ENCODE measurements at regions not wholly inside any gene's neighbourhood (a gene's known extent, or its start where the extent isn't known, plus 50 kb on each side); places are given as distances from the start of the nearest gene placed in this dataset.
"Not testable (repeated sequence)": the region's sequence is repeated elsewhere in the genome, so short reads cannot be mapped to it uniquely, and the experiment has no call there.

DNA sequence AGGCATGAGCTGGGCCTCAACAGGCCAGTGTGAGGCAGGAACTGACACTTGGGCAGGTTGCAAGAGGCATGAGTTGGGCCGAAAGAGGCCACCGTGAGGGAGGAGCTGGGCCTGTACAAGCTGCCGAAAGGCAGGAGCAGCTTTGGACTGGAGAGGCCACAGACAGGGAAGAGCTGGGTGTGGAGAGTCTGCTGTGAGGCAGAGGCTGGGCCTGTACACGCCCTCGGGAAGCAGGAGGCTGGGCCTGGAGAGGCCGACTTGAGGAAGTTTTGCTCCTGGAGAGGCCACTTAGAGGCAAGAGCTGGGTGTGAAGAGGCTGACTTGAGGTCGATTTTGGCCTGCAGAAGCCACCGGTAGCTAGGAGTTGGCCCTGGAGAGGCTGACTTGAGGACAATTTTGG, 73.3 kb upstream of the COBL start:
- not testable (repeated sequence) for H3K36me3 ChIP-seq (ENCODE audit: control insufficient read depth, insufficient read depth, low read length); H3K4me3 ChIP-seq (ENCODE audit: low read depth, low read length); H3K27me3 ChIP-seq (ENCODE audit: control insufficient read depth, insufficient read depth, low read length); H3K9ac ChIP-seq (ENCODE audit: low read length); H3K27ac ChIP-seq (ENCODE audit: low read depth, low read length); H3K9me3 ChIP-seq (ENCODE audit: control insufficient read depth, insufficient read depth, low read depth, low read length); H3K4me1 ChIP-seq (ENCODE audit: control insufficient read depth, insufficient read depth, low read length)

DNA sequence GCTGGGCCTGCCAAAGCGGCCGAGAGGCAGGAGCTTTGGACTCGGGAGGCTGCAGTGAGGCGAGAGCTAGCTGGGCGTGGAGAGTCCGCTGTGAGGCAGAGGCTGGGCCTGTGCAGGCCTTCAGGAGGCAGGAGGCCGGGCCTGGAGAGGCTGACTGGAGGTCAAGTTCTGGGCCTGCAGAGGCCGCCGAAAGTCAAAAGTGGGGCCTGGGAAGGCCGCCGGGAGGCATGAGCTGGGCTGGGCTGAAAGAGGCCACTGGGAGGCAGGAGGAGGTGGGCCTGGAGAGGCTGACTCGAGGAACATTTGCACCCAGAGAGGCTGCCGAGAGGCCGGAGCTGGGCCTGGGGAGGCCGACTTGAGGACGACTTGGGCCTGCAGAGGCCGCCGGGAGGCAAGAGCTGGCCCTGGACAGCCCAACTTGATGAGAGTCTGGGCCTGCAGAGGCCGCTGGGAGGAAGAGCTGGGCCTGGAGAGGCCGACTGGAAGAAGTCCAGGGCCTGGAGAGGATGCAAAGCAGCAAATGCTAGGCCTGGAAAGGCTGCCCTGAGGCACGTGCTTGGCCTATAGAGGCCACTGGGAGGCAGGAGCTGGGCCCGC, 72.7 kb upstream of the COBL start:
- not testable (repeated sequence) for H3K27ac ChIP-seq (ENCODE audit: low read depth, low read length); H3K36me3 ChIP-seq (ENCODE audit: control insufficient read depth, insufficient read depth, low read length); H3K27me3 ChIP-seq (ENCODE audit: control insufficient read depth, insufficient read depth, low read length); H3K9me3 ChIP-seq (ENCODE audit: control insufficient read depth, insufficient read depth, low read depth, low read length); H3K9ac ChIP-seq (ENCODE audit: low read length); H3K4me3 ChIP-seq (ENCODE audit: low read depth, low read length); H3K4me1 ChIP-seq (ENCODE audit: control insufficient read depth, insufficient read depth, low read length)

DNA sequence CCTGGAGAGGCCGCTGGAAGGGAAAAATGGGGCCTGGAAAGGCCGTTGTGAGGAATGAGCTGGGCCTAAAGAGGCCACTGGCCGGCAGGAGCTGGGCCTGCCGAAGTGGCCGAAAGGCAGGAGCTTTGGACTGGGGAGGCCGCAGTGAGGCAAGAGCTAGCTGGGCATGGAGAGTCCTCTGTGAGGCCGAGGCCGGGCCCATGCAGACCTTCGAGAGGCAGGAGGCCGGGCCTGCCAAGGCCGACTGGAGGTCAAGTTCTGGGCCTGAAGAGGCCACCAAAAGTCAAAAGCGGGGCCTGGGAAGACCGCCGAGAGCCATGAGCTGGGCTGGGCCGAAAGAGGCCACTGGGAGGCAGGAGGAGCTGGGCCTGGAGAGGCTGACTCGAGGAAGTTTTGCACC, 71.6 kb upstream of the COBL start:
- H3K9me3 ChIP-seq (ENCODE audit: control insufficient read depth, insufficient read depth, low read depth, low read length); H3K36me3 ChIP-seq (ENCODE audit: control insufficient read depth, insufficient read depth, low read length); H3K27ac ChIP-seq (ENCODE audit: low read depth, low read length); H3K4me3 ChIP-seq (ENCODE audit: low read depth, low read length); H3K27me3 ChIP-seq (ENCODE audit: control insufficient read depth, insufficient read depth, low read length); H3K4me1 ChIP-seq (ENCODE audit: control insufficient read depth, insufficient read depth, low read length); H3K9ac ChIP-seq (ENCODE audit: low read length): not testable (repeated sequence)

DNA sequence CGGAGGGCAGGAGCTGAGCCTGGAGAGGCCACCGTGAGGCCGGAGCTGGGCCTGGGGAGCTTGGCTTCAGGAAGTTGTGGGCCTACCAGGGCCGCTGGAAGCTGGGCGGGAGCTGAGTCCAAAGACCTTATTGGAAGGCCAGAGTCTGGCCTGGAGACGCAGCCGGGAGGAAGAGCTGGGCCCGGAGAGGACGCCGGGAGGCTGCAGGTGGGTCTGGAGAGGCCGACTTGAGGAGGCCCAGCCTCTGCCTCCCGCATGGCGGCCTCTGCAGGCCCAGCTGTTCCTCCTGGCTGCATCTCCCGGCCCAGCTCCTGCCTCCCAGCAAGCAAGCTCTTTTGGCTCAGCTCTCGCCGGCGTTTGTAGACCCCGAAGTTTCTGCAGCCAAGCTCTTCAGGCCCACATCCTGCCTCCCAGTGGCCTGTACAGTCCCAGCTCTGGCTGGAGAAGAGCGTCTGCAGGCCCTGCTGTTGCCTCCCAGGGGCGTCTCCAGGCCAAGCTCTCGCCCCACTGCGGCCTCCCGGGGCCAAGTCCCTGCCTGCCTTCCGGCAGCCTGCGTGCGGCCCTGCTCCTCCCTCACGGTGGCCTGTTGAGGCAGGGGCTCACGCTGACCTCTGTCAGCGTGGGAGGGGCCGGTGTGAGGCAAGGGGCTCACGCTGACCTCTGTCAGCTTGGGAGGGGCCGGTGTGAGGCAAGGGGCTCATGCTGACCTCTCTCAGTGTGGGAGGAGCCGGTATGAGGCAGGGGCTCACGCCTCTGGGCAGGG, 70.4 kb upstream of the COBL start:
- H3K9ac ChIP-seq (ENCODE audit: low read length); H3K27ac ChIP-seq (ENCODE audit: low read depth, low read length); H3K4me3 ChIP-seq (ENCODE audit: low read depth, low read length); H3K4me1 ChIP-seq (ENCODE audit: control insufficient read depth, insufficient read depth, low read length); H3K9me3 ChIP-seq (ENCODE audit: control insufficient read depth, insufficient read depth, low read depth, low read length); H3K36me3 ChIP-seq (ENCODE audit: control insufficient read depth, insufficient read depth, low read length); H3K27me3 ChIP-seq (ENCODE audit: control insufficient read depth, insufficient read depth, low read length): not testable (repeated sequence)

DNA sequence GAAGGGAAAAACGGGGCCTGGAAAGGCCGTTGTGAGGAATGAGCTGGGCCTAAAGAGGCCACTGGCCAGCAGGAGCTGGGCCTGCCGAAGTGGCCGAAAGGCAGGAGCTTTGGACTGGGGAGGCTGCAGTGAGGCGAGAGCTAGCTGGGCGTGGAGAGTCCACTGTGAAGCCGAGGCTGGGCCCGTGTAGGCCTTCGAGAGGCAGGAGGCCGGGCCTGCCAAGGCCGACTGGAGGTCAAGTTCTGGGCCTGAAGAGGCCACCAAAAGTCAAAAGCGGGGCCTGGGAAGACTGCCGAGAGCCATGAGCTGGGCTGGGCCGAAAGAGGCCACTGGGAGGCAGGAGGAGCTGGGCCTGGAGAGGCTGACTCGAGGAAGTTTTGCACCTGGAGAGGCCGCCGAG, 69.6 kb upstream of the COBL start:
- H3K9ac ChIP-seq (ENCODE audit: low read length); H3K4me3 ChIP-seq (ENCODE audit: low read depth, low read length); H3K27me3 ChIP-seq (ENCODE audit: control insufficient read depth, insufficient read depth, low read length); H3K4me1 ChIP-seq (ENCODE audit: control insufficient read depth, insufficient read depth, low read length); H3K36me3 ChIP-seq (ENCODE audit: control insufficient read depth, insufficient read depth, low read length); H3K27ac ChIP-seq (ENCODE audit: low read depth, low read length); H3K9me3 ChIP-seq (ENCODE audit: control insufficient read depth, insufficient read depth, low read depth, low read length): not testable (repeated sequence)

DNA sequence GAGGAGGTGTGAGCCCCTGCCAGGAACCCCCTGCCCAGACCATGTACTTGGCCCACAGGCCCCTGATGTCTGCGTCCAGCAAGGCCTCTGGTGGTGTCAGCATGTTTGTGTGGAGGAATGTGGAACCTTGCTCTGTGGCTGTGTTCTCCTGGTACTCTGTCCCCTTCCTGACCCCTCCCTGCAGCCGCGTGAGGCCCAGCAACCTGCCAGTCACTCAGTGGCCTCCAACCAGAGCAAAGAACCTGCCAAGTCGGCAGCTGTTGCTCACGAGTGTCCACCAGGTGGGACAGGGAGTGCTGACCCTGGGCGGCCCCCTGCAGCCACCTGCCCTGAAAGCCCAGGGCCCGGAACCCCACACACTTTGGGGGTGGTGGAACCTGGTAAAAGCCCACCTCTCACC, 65.6 kb upstream of the COBL start:
- H3K36me3 ChIP-seq (ENCODE audit: control insufficient read depth, insufficient read depth, low read length); H3K4me1 ChIP-seq (ENCODE audit: control insufficient read depth, insufficient read depth, low read length); H3K9ac ChIP-seq (ENCODE audit: low read length); H3K9me3 ChIP-seq (ENCODE audit: control insufficient read depth, insufficient read depth, low read depth, low read length); H3K4me3 ChIP-seq (ENCODE audit: low read depth, low read length); H3K27me3 ChIP-seq (ENCODE audit: control insufficient read depth, insufficient read depth, low read length); H3K27ac ChIP-seq (ENCODE audit: low read depth, low read length): not testable (repeated sequence)

DNA sequence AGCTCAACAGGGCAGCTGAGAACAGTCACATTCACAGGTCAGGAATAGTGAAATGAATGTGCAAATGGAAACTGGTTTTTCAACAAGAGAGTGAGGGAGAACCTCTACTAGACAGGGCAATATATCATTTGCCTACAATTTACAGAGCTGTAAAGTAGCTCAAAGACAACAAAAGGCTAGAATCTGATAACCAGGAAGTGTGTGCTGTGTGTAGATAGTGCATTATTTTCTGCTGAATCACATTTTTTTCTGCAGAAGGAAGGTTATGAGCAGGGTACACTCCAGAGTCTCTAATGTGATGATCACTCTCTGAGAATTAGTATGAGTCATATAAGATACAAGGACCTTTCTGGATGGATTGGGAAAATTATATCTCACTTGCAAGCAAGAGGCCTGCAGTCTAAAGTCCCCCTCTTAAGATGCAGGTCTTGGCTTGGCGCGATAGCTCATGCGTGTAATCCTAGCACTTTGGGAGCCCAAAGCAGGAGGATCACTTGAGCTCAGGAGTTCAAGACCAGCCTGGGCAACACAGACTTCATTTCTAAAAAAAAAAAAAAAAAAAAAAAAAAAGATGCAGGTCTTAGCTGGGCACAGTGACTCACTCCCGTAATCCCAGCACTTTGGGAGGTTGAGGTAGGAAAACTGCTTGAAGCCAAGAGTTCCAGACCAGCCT, 59.9 kb upstream of the COBL start:
- Histone ChIP-seq H3K9ac (ENCODE audit: low read length) (no peak overlapping the region), H3K27ac (ENCODE audit: low read depth, low read length) (no peak overlapping the region)

DNA sequence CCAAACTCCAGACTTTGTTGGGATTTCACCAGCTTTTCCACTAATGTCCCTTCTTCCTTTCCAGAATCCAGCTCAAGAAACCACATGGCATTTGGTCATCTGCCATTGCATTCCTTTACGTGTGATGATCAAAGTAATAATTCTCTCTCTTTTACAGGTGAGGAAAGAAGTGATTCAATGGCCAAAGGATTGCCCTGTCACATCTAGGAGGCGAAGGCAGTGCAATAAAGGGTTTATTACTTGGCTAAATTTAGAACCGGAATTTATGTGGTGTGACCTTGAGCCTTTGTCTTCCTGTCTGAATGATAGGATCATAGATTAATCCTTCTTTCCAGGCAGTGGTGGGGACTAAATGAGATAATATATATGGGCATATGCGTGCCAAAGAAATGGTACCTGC, 58.3 kb upstream of the COBL start:
- H3K27me3 ChIP-seq (ENCODE audit: control insufficient read depth, insufficient read depth, low read length) = no peaks in the 10 kb centered on the region
- no peaks in the 10 kb centered on the region for H3K4me1 ChIP-seq (ENCODE audit: control insufficient read depth, insufficient read depth, low read length)
- no peak overlapping the region for H3K27ac ChIP-seq (ENCODE audit: low read depth, low read length)
- H3K4me3 ChIP-seq (ENCODE audit: low read depth, low read length) = no peak overlapping the region
- H3K36me3 ChIP-seq (ENCODE audit: control insufficient read depth, insufficient read depth, low read length) = no peaks in the 10 kb centered on the region
- H3K9ac ChIP-seq (ENCODE audit: low read length) = no peak overlapping the region
- no peaks in the 10 kb centered on the region for H3K9me3 ChIP-seq (ENCODE audit: control insufficient read depth, insufficient read depth, low read depth, low read length)

More for the DNA sequence above, 59.9 kb upstream of the COBL start:
- Histone ChIP-seq H3K36me3 (ENCODE audit: control insufficient read depth, insufficient read depth, low read length) (no peaks in the 10 kb centered on the region), H3K27me3 (ENCODE audit: control insufficient read depth, insufficient read depth, low read length) (no peaks in the 10 kb centered on the region), H3K4me3 (ENCODE audit: low read depth, low read length) (no peak overlapping the region), H3K4me1 (ENCODE audit: control insufficient read depth, insufficient read depth, low read length) (no peaks in the 10 kb centered on the region), H3K9me3 (ENCODE audit: control insufficient read depth, insufficient read depth, low read depth, low read length) (no peaks in the 10 kb centered on the region)

DNA sequence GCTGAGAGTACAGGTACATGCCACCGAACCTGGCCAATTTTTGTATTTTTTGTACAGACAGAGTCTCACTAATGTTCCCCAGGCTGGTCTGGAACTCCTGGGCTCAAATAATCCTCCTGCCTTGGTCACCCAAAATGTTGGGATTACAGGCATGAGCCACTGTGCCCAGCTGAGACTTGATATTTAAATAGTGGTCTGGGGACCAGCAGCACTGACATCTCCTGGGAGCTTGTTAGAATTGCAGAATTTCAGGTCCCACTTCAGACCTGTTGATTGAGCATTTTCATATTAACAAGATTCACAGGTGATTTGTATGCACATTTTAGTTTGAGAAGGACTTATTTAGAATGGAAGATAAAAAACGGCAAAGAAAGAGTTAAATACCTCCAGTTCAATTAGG, 57.0 kb upstream of the COBL start:
- not testable (repeated sequence) for H3K4me3 ChIP-seq (ENCODE audit: low read depth, low read length); H3K4me1 ChIP-seq (ENCODE audit: control insufficient read depth, insufficient read depth, low read length); H3K27me3 ChIP-seq (ENCODE audit: control insufficient read depth, insufficient read depth, low read length); H3K9ac ChIP-seq (ENCODE audit: low read length); H3K27ac ChIP-seq (ENCODE audit: low read depth, low read length); H3K36me3 ChIP-seq (ENCODE audit: control insufficient read depth, insufficient read depth, low read length); H3K9me3 ChIP-seq (ENCODE audit: control insufficient read depth, insufficient read depth, low read depth, low read length)

DNA sequence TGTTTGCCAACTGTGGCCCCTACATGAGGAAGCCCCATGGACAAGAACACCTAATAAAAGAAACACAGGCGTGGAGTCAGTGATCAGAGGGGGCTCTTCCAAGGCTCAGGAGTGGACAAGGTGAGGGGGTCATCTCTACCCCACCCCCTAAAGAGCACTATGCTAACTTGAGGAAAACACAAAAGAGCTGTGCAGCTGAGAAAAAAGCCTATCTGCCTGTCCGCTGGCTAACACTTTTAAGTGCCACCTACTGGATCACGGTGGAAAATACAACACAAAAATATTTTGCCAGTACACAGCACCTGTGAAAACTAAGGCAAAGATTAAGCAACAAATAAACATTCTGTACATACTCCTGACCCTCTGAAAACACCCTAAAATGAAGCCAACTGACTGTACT, 53.1 kb upstream of the COBL start:
- H3K9ac ChIP-seq (ENCODE audit: low read length) = no peak overlapping the region
- H3K27me3 ChIP-seq (ENCODE audit: control insufficient read depth, insufficient read depth, low read length) = no peaks in the 10 kb centered on the region
- no peak overlapping the region for H3K4me3 ChIP-seq (ENCODE audit: low read depth, low read length)
- H3K9me3 ChIP-seq (ENCODE audit: control insufficient read depth, insufficient read depth, low read depth, low read length) = no peaks in the 10 kb centered on the region
- H3K36me3 ChIP-seq (ENCODE audit: control insufficient read depth, insufficient read depth, low read length) = no peaks in the 10 kb centered on the region
- no peak overlapping the region for H3K27ac ChIP-seq (ENCODE audit: low read depth, low read length)
- H3K4me1 ChIP-seq (ENCODE audit: control insufficient read depth, insufficient read depth, low read length) = peaks cover 8% of the 10 kb centered on the region

DNA sequence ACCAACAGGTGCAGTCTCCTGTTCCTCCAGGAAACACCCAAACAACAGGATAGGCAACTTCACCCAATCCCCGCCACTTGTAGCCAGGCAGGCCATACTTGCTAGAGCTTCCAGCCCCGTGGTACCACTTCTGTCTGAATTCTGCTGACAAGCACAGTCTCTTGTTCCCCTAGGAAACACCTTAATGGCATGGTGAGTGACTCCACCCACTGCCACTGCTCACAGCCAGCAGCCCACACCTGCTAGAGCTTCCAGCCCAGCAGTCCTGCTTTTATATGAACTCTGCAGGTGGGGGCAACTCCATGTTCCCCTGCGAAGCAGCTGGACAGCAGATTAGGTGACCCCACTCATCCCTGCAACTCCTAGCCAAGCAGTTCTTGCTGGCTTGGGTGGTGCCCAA, 52.6 kb upstream of the COBL start:
- H3K27ac ChIP-seq (ENCODE audit: low read depth, low read length); H3K4me3 ChIP-seq (ENCODE audit: low read depth, low read length); H3K9me3 ChIP-seq (ENCODE audit: control insufficient read depth, insufficient read depth, low read depth, low read length); H3K9ac ChIP-seq (ENCODE audit: low read length); H3K27me3 ChIP-seq (ENCODE audit: control insufficient read depth, insufficient read depth, low read length); H3K36me3 ChIP-seq (ENCODE audit: control insufficient read depth, insufficient read depth, low read length); H3K4me1 ChIP-seq (ENCODE audit: control insufficient read depth, insufficient read depth, low read length): not testable (repeated sequence)
